Caco-2 (cell line): ENCODE measurements at regions not wholly inside any gene's neighbourhood (a gene's known extent, or its start where the extent isn't known, plus 50 kb on each side); places are given as distances from the start of the nearest gene placed in this dataset.

ENCODE experiments used
- BruUV-seq: library from RNA; stranded (reverse); fragments of 400-500 nt; replicated peaks from 2 replicates; lab custom pipeline; 2021; lab: Mats Ljungman, UMichigan
- CTCF ChIA-PET: fragments of 300-600 bp; sonication (Branson Sonifier 250); formaldehyde crosslinking; loops from one replicate; lab custom pipeline; 2022; ENCODE audit warnings: antibody characterized with exemption; lab: Charles Lee
- POLR2A ChIA-PET: fragments of 300-600 bp; sonication (Branson Sonifier 250); formaldehyde crosslinking; loops from one replicate; lab custom pipeline; 2022; ENCODE audit warnings: antibody characterized with exemption; lab: Charles Lee
- DNase-seq, 2 experiments: peaks; one replicate each; pipeline versions ENCODE4 v3.0.0 to v3.0.0-alpha.2; 2020 to 2022
- H3K27me3 ChIP-seq: replicated peaks from 2 replicates; pipeline ENCODE4 v1.6.0; 2011; ENCODE audit warnings: low read length; ENCODE audit not compliant: control insufficient read depth, insufficient read depth
- H3K36me3 ChIP-seq: 2 replicates; pipeline ENCODE4 v1.5.1; 2011; ENCODE audit warnings: low read length; ENCODE audit not compliant: control insufficient read depth, insufficient read depth
- H3K4me1 ChIP-seq: fragments of 250-450 bp; sonication (Bioruptor Pico); 2 replicates; pipeline ENCODE4 v1.5.1; 2020; ENCODE audit warnings: mild to moderate bottlenecking
- H3K4me3 ChIP-seq: 2 replicates; pipeline ENCODE4 v1.5.1; 2011; ENCODE audit warnings: low read depth, mild to moderate bottlenecking, control low read depth, low read length
- H3K9me3 ChIP-seq: fragments of 250-450 bp; sonication (Bioruptor Pico); 2 replicates; pipeline ENCODE4 v1.5.1; 2020; ENCODE audit warnings: mild to moderate bottlenecking, moderate library complexity
- H3K27ac Mint-ChIP-seq: one replicate; pipeline ENCODE4 v1.8.0; 2022; ENCODE audit warnings: mixed read lengths; ENCODE audit not compliant: unreplicated experiment
- H3K27me3 Mint-ChIP-seq: one replicate; pipeline ENCODE4 v1.8.0; 2022; ENCODE audit warnings: mixed read lengths; ENCODE audit not compliant: insufficient read depth, unreplicated experiment
- H3K36me3 Mint-ChIP-seq: one replicate; pipeline ENCODE4 v1.8.0; 2022; ENCODE audit warnings: mild to moderate bottlenecking, mixed read lengths; ENCODE audit not compliant: insufficient read depth, unreplicated experiment
- H3K4me1 Mint-ChIP-seq: one replicate; pipeline ENCODE4 v1.8.0; 2022; ENCODE audit warnings: low read depth, mixed read lengths; ENCODE audit not compliant: unreplicated experiment
- H3K4me3 Mint-ChIP-seq: one replicate; pipeline ENCODE4 v1.8.0; 2022; ENCODE audit warnings: mild to moderate bottlenecking, moderate library complexity, mixed read lengths; ENCODE audit not compliant: unreplicated experiment
- H3K9me3 Mint-ChIP-seq: one replicate; pipeline ENCODE4 v1.8.0; 2022; ENCODE audit warnings: mixed read lengths; ENCODE audit not compliant: unreplicated experiment
- intact Hi-C: fragments of 100-400 bp; cut with micrococcal nuclease; formaldehyde crosslinking; loops from one replicate; pipeline ENCODE4 v1.10.0; 2022; ENCODE audit not compliant: unreplicated experiment
- TF ChIP-seq, protein P1 (sequence below), 2 experiments: fragments of 200-600 bp in 1 of 2; IDR thresholded peaks; 1 replicate in 1 of 2; 2 replicates in 1 of 2; pipeline versions ENCODE4 v1.5.1 to v1.8.0; 2011 to 2022; ENCODE audit warnings: antibody characterized with exemption in 1 of 2, control low read depth in 1 of 2, inconsistent platforms in 1 of 2, low read depth in 1 of 2, low read length in 1 of 2, mild to moderate bottlenecking in 1 of 2, moderate library complexity in 1 of 2; ENCODE audit not compliant: insufficient read depth in 1 of 2, severe bottlenecking in 1 of 2, unreplicated experiment in 1 of 2

DNA sequence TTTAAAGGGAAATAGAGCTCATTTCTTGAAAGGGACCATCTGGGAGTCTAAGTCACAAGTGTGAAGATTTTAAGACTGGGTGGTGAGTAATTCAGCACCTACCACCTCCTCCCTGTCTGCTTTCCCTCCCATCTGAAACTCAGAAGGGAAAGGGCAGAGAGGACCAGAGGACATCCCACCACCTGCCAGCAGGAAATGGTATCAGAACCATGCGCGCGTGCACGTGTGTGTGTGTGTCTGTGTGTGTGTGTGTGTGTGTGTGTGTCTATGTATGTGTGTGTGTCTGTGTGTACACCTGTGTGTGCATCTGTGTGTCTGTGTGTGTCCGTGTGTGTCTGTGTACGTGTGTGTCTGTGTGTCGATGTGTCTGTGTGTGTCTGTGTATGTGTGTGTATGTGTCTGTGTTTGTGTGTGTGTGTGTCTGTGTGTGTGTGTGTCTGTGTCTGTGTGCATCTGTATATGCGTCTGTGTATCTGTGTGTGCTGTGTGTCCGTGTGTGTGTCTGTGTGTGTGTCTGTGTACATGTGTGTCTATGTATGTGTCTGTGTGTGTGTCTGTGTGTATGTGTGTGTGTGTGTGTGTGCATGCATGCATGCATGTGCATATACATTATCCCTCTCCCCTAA lies 76.8 kb downstream of the ZFP36L2 start:
- no peak overlapping the region for H3K4me3 Mint-ChIP-seq
- no peaks in the 10 kb centered on the region for H3K36me3 Mint-ChIP-seq
- Histone ChIP-seq H3K4me1 (peaks cover 29% of the 10 kb centered on the region), H3K9me3 (no peaks in the 10 kb centered on the region), H3K36me3 (no peaks in the 10 kb centered on the region), H3K4me3 (no peak overlapping the region), H3K27me3 (no peaks in the 10 kb centered on the region)
- DNase-seq = no peak
- no peak overlapping the region for H3K27ac Mint-ChIP-seq
- POLR2A ChIA-PET = no interaction called here
- no peaks in the 10 kb centered on the region for H3K9me3 Mint-ChIP-seq
- H3K4me1 Mint-ChIP-seq = peaks cover 13% of the 10 kb centered on the region
- no peaks in the 10 kb centered on the region for H3K27me3 Mint-ChIP-seq
- CTCF ChIA-PET = interaction anchor here (1.0 kb wide), 1 partner anchor 50 kb away, joined by 4 read pairs; no protein-coding TSS in a partner anchor
- TF ChIP-seq, protein P1, sequence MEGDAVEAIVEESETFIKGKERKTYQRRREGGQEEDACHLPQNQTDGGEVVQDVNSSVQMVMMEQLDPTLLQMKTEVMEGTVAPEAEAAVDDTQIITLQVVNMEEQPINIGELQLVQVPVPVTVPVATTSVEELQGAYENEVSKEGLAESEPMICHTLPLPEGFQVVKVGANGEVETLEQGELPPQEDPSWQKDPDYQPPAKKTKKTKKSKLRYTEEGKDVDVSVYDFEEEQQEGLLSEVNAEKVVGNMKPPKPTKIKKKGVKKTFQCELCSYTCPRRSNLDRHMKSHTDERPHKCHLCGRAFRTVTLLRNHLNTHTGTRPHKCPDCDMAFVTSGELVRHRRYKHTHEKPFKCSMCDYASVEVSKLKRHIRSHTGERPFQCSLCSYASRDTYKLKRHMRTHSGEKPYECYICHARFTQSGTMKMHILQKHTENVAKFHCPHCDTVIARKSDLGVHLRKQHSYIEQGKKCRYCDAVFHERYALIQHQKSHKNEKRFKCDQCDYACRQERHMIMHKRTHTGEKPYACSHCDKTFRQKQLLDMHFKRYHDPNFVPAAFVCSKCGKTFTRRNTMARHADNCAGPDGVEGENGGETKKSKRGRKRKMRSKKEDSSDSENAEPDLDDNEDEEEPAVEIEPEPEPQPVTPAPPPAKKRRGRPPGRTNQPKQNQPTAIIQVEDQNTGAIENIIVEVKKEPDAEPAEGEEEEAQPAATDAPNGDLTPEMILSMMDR (IDR thresholded peaks at IDR 0.05; ENCODE audit: insufficient read depth in 1 of 2, low read depth in 1 of 2, low read length in 1 of 2, severe bottlenecking in 1 of 2, unreplicated experiment in 1 of 2) = no peak
- intact Hi-C loops = no loop called here
- BruUV-seq = no TSS peak

DNA sequence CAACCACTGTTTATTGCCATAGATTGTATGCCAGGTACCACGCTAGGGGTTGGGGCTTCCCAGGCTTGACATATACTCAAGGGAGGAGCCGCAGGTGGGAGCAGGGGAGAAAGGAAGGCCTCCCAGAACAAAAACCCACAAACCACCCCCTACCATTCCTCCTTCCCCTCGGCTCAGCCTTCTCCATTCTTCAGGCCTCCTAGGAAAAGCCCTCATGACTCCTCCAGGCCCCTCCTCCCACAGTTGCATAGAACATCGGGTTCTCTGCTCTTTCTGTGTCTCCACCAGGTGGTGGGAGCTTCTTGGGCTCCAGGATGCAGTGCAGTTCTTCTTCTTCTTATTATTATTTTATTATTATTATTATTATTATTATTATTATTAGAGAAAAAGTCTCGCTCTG lies 80.3 kb downstream of the ZFP36L2 start:
- Mint-ChIP-seq H3K9me3 (no peaks in the 10 kb centered on the region), H3K36me3 (no peaks in the 10 kb centered on the region), H3K27ac (no peak overlapping the region), H3K27me3 (no peaks in the 10 kb centered on the region), H3K4me3 (no peak overlapping the region), H3K4me1 (peaks cover 8% of the 10 kb centered on the region)
- no TSS peak for BruUV-seq
- DNase-seq = no peak
- peaks cover 12% of the 10 kb centered on the region for H3K4me1 ChIP-seq
- no peak overlapping the region for H3K4me3 ChIP-seq
- TF ChIP-seq, protein P1 (IDR thresholded peaks at IDR 0.05; ENCODE audit: insufficient read depth in 1 of 2, low read depth in 1 of 2, low read length in 1 of 2, severe bottlenecking in 1 of 2, unreplicated experiment in 1 of 2) = no peak
- no peaks in the 10 kb centered on the region for H3K27me3 ChIP-seq
- intact Hi-C loops = no loop called here
- CTCF ChIA-PET = no interaction called here
- POLR2A ChIA-PET = no interaction called here
- H3K9me3 ChIP-seq = no peaks in the 10 kb centered on the region
- H3K36me3 ChIP-seq = no peaks in the 10 kb centered on the region

DNA sequence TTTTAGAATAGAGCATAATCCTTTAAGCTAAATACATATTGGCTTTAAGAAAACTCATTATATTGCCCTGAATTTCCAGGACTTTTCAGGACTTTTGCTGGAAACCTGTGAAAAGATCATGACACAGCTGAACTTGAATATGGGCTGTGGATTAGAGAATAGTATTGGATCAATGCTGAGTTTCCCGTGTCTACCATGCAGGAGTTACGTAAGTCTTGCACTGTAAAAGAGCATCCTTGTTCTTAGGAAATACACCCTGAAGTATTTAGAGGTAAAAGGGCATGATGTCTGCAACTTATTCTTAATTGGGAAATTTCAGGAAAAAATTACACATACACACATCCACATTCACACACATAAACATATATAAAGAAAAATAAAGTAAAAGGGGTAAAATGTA lies 82.1 kb downstream of the ZFP36L2 start:
- no TSS peak for BruUV-seq
- Mint-ChIP-seq H3K4me3 (no peak overlapping the region), H3K27me3 (no peaks in the 10 kb centered on the region), H3K36me3 (no peaks in the 10 kb centered on the region), H3K9me3 (no peaks in the 10 kb centered on the region), H3K27ac (peak overlapping the region; percentile 48), H3K4me1 (peaks cover 8% of the 10 kb centered on the region)
- TF ChIP-seq, protein P1 (IDR thresholded peaks at IDR 0.05; ENCODE audit: insufficient read depth in 1 of 2, low read depth in 1 of 2, low read length in 1 of 2, severe bottlenecking in 1 of 2, unreplicated experiment in 1 of 2) = no peak
- H3K36me3 ChIP-seq = no peaks in the 10 kb centered on the region
- ChIA-PET POLR2A (no interaction called here), CTCF (interaction anchor here (1.6 kb wide), 1 partner anchor 19 kb away, joined by 4 read pairs; no protein-coding TSS in a partner anchor)
- intact Hi-C loops = loop anchor here (1.0 kb wide), 1 partner anchor 18 kb away; no protein-coding TSS in a partner anchor
- no peak overlapping the region for H3K4me3 ChIP-seq
- DNase-seq = no peak
- H3K4me1 ChIP-seq = peaks cover 12% of the 10 kb centered on the region
- no peaks in the 10 kb centered on the region for H3K9me3 ChIP-seq
- H3K27me3 ChIP-seq = no peaks in the 10 kb centered on the region
